ENCODE measurements at regions not wholly inside any gene's neighbourhood (a gene's known extent, or its start where the extent isn't known, plus 50 kb on each side); places are given as distances from the start of the nearest gene placed in this dataset.

- Mint-ChIP-seq H3K27ac (no peak overlapping the region), H3K27me3 (peaks cover 31% of the 10 kb centered on the region), H3K4me1 (ENCODE audit: unreplicated experiment) (peaks cover under 1% of the 10 kb centered on the region), H3K4me3 (no peak overlapping the region), H3K36me3 (no peaks in the 10 kb centered on the region), H3K9me3 (no peaks in the 10 kb centered on the region)
- no peak for DNase-seq (ENCODE audit: extremely low spot score, unreplicated experiment)
- no peak for TF ChIP-seq CTCF (conservative IDR thresholded peaks at IDR 0.05)
Measured at GRCh38 chr5:173549644-173550043, 66.8 kb downstream of the BOD1 start.

- Mint-ChIP-seq H3K9me3 (no peaks in the 10 kb centered on the region), H3K36me3 (no peaks in the 10 kb centered on the region), H3K27ac (no peak overlapping the region), H3K4me3 (no peak overlapping the region), H3K27me3 (peaks cover 23% of the 10 kb centered on the region), H3K4me1 (ENCODE audit: unreplicated experiment) (no peaks in the 10 kb centered on the region)
- TF ChIP-seq CTCF (conservative IDR thresholded peaks at IDR 0.05): no peak
- no peak for DNase-seq (ENCODE audit: extremely low spot score, unreplicated experiment)
Measured at GRCh38 chr5:173547579-173547978, 68.9 kb downstream of the BOD1 start.

- Mint-ChIP-seq H3K27me3 (peaks cover 9% of the 10 kb centered on the region), H3K4me1 (ENCODE audit: unreplicated experiment) (no peaks in the 10 kb centered on the region), H3K36me3 (no peaks in the 10 kb centered on the region), H3K9me3 (no peaks in the 10 kb centered on the region), H3K27ac (no peak overlapping the region), H3K4me3 (no peak overlapping the region)
- no peak for TF ChIP-seq CTCF (conservative IDR thresholded peaks at IDR 0.05)
- DNase-seq (ENCODE audit: extremely low spot score, unreplicated experiment): no peak
Measured at GRCh38 chr5:173542964-173543363, 73.5 kb downstream of the BOD1 start.

- DNase-seq (ENCODE audit: extremely low spot score, unreplicated experiment): no peak
- Mint-ChIP-seq H3K9me3 (no peaks in the 10 kb centered on the region), H3K27ac (no peak overlapping the region), H3K4me3 (no peak overlapping the region), H3K36me3 (no peaks in the 10 kb centered on the region), H3K4me1 (ENCODE audit: unreplicated experiment) (no peaks in the 10 kb centered on the region), H3K27me3 (peaks cover 10% of the 10 kb centered on the region)
- TF ChIP-seq CTCF (conservative IDR thresholded peaks at IDR 0.05): no peak
Measured at GRCh38 chr5:173542159-173542558, 74.3 kb downstream of the BOD1 start.

- H3K27ac Mint-ChIP-seq: no peak overlapping the region
- DNase-seq (ENCODE audit: extremely low spot score, unreplicated experiment): no peak
- no peaks in the 10 kb centered on the region for H3K36me3 Mint-ChIP-seq
- H3K4me3 Mint-ChIP-seq: no peak overlapping the region
- H3K4me1 Mint-ChIP-seq (ENCODE audit: unreplicated experiment): no peaks in the 10 kb centered on the region
- no peak for TF ChIP-seq CTCF (conservative IDR thresholded peaks at IDR 0.05)
- peaks cover 16% of the 10 kb centered on the region for H3K27me3 Mint-ChIP-seq
- no peaks in the 10 kb centered on the region for H3K9me3 Mint-ChIP-seq
Measured at GRCh38 chr5:173538654-173539053, 77.8 kb downstream of the BOD1 start.

GRCh38 chr5:173538018-173538417, 78.4 kb downstream of the BOD1 start:
- H3K27me3 Mint-ChIP-seq: peaks cover 16% of the 10 kb centered on the region
- H3K9me3 Mint-ChIP-seq: no peaks in the 10 kb centered on the region
- H3K36me3 Mint-ChIP-seq: no peaks in the 10 kb centered on the region

More at GRCh38 chr5:173538018-173538417, 78.4 kb downstream of the BOD1 start:
- Mint-ChIP-seq H3K4me3 (no peak overlapping the region), H3K27ac (no peak overlapping the region), H3K4me1 (ENCODE audit: unreplicated experiment) (no peaks in the 10 kb centered on the region)
- TF ChIP-seq CTCF (conservative IDR thresholded peaks at IDR 0.05): no peak
- DNase-seq (ENCODE audit: extremely low spot score, unreplicated experiment): no peak

Measured in type B pancreatic cell (in vitro differentiated cells).